DOHH2 (cell line): ENCODE measurements at regions not wholly inside any gene's neighbourhood (a gene's known extent, or its start where the extent isn't known, plus 50 kb on each side); places are given as distances from the start of the nearest gene placed in this dataset.

Source experiments
- H3F3A ChIP-seq: fragments of 200-600 bp; sonication (generic), shearing (Covaris generic); 2 replicates; pipeline ENCODE4 v1.6.0; 2016; ENCODE audit warnings: antibody characterized with exemption, mild to moderate bottlenecking; ENCODE audit not compliant: control insufficient read depth, insufficient read depth
- H3K27ac ChIP-seq: fragments of 200-600 bp; sonication (generic); 2 replicates; pipeline ENCODE4 v1.5.1; 2014; ENCODE audit warnings: low read depth, mild to moderate bottlenecking, low read length, moderate library complexity
- H3K27me3 ChIP-seq: fragments of 200-600 bp; sonication (generic); 2 replicates; pipeline ENCODE4 v1.6.1; 2014; ENCODE audit warnings: mild to moderate bottlenecking, low read length, mixed read lengths; ENCODE audit not compliant: control insufficient read depth
- H3K36me3 ChIP-seq: fragments of 200-600 bp; sonication (generic); 2 replicates; pipeline ENCODE4 v1.6.1; 2014; ENCODE audit warnings: mild to moderate bottlenecking, low read length, moderate library complexity, mixed read lengths; ENCODE audit not compliant: control insufficient read depth
- H3K4me1 ChIP-seq: fragments of 200-600 bp; sonication (generic); 2 replicates; pipeline ENCODE4 v1.6.1; 2014; ENCODE audit warnings: mild to moderate bottlenecking, low read length, mixed read lengths; ENCODE audit not compliant: control insufficient read depth
- H3K4me2 ChIP-seq: fragments of 200-600 bp; sonication (generic); 2 replicates; pipeline ENCODE4 v1.6.0; 2014; ENCODE audit warnings: mild to moderate bottlenecking, low read length, moderate library complexity
- H3K4me3 ChIP-seq: fragments of 200-600 bp; sonication (generic); 2 replicates; pipeline ENCODE4 v1.5.1; 2014; ENCODE audit warnings: mild to moderate bottlenecking, low read length, mixed read lengths
- H3K79me2 ChIP-seq: fragments of 200-600 bp; sonication (generic); 2 replicates; pipeline ENCODE4 v1.6.1; 2014; ENCODE audit warnings: mild to moderate bottlenecking, low read length, mixed read lengths; ENCODE audit not compliant: control insufficient read depth
- H3K9me2 ChIP-seq: fragments of 200-600 bp; sonication (generic); replicated peaks from 2 replicates; pipeline ENCODE4 v1.6.1; 2014; ENCODE audit warnings: mild to moderate bottlenecking, low read length, mixed read lengths; ENCODE audit not compliant: control insufficient read depth
- H3K9me3 ChIP-seq: fragments of 200-600 bp; sonication (generic); 2 replicates; pipeline ENCODE4 v1.6.1; 2014; ENCODE audit warnings: antibody characterized with exemption, low read length, mixed read lengths; ENCODE audit not compliant: control insufficient read depth, insufficient read depth
- H4K20me1 ChIP-seq: fragments of 200-600 bp; sonication (generic); 2 replicates; pipeline ENCODE4 v1.6.0; 2014; ENCODE audit warnings: low read depth, mild to moderate bottlenecking, antibody characterized with exemption, low read length, moderate library complexity; ENCODE audit not compliant: control insufficient read depth, insufficient read depth
- EZH2phosphoT487 ChIP-seq: fragments of 200-600 bp; sonication (generic); IDR thresholded peaks from 2 replicates; pipeline ENCODE4 v1.6.1; 2017; ENCODE audit warnings: borderline replicate concordance, mild to moderate bottlenecking, antibody characterized with exemption, low read length, moderate library complexity, mixed read lengths
- TF ChIP-seq, protein P1 (sequence below): fragments of 200-600 bp; sonication (generic); IDR thresholded peaks from one replicate; pipeline ENCODE4 v1.5.1; 2014; ENCODE audit warnings: antibody characterized with exemption, mild to moderate bottlenecking, low read depth, low read length; ENCODE audit not compliant: poor library complexity, severe bottlenecking

DNA sequence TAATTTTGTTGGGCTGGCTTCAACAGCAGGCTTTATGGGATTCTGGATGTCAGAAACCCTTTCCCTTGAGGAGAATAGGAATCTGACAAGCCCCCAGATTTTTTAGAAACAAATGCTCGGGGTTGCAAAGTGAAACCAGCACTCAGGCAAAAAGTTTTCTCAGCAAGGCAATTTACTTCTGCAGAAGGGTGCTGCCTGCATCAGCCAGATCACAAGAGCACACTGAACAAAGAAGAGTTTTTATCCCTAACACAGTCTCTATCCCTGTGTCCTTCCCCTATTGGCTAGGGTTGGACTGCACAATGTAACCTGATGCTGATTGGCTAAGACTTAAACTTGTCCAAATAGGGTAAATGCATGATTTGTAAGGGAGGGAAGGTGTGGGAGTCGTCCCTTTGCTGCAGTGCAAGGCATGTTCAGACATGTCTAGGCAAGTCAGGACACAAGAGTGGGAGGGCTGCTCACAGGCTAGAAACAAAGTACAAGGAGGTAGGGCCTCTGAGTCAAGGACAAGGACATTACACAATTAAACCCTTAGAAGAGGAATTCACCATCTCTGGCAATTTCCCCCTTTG, 175.8 kb downstream of the CCNG2 start:
- H3K27ac ChIP-seq = no peak overlapping the region
- H3K27me3 ChIP-seq = no peaks in the 10 kb centered on the region
- H3K79me2 ChIP-seq = no peaks in the 10 kb centered on the region
- H3F3A ChIP-seq = no peaks in the 10 kb centered on the region
- H3K36me3 ChIP-seq = no peaks in the 10 kb centered on the region
- no peak overlapping the region for H3K4me3 ChIP-seq
- no peaks in the 10 kb centered on the region for H3K4me1 ChIP-seq
- no peaks in the 10 kb centered on the region for H3K9me2 ChIP-seq
- no peak overlapping the region for H3K4me2 ChIP-seq
- H4K20me1 ChIP-seq = no peaks in the 10 kb centered on the region
- H3K9me3 ChIP-seq = peaks cover 19% of the 10 kb centered on the region; the same call in 1 of the 2 replicates
- no peak for TF ChIP-seq EZH2phosphoT487
- TF ChIP-seq, protein P1, sequence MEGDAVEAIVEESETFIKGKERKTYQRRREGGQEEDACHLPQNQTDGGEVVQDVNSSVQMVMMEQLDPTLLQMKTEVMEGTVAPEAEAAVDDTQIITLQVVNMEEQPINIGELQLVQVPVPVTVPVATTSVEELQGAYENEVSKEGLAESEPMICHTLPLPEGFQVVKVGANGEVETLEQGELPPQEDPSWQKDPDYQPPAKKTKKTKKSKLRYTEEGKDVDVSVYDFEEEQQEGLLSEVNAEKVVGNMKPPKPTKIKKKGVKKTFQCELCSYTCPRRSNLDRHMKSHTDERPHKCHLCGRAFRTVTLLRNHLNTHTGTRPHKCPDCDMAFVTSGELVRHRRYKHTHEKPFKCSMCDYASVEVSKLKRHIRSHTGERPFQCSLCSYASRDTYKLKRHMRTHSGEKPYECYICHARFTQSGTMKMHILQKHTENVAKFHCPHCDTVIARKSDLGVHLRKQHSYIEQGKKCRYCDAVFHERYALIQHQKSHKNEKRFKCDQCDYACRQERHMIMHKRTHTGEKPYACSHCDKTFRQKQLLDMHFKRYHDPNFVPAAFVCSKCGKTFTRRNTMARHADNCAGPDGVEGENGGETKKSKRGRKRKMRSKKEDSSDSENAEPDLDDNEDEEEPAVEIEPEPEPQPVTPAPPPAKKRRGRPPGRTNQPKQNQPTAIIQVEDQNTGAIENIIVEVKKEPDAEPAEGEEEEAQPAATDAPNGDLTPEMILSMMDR = no peak

DNA sequence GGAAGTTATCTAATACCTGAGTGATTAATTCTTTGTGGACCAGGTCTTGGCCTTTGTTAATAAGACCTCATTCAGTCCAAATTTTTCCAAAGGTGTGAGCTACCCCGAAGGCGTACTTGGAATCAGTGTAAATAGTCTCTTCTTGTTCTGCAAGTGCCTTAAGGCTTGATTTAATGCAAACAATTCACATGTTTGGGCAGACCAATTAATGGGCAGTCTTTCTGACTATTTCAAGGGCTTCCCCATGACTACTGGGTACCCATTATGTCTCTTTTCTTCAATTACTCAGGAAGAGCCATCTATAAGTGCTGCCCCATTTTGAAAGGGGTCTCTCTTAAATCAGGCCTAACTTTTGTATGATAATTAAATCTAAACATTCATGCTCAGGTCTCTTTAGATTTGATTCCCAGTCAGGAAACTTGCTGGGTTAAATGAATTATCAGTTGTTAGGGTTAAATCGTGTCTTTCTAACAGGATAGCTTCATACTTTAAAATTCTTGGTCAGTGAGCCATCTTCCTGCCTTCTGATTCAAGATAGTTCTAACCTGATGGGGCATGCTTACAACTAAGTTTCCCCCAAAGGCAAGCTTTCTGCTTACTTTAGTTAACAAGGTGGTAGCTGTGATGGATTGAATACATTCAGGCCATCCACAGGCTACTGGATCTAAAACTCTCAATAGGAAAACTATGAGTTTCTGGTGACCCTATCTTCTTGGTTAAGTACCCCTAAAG, 179.6 kb downstream of the CCNG2 start:
- no peak overlapping the region for H3K4me3 ChIP-seq
- H3K4me1 ChIP-seq = no peaks in the 10 kb centered on the region
- no peaks in the 10 kb centered on the region for H4K20me1 ChIP-seq
- no peak for TF ChIP-seq EZH2phosphoT487
- TF ChIP-seq, protein P1 = no peak
- H3K4me2 ChIP-seq = no peak overlapping the region
- no peak overlapping the region for H3K27ac ChIP-seq
- H3K79me2 ChIP-seq = no peaks in the 10 kb centered on the region
- no peaks in the 10 kb centered on the region for H3K9me2 ChIP-seq
- no peaks in the 10 kb centered on the region for H3K36me3 ChIP-seq
- H3F3A ChIP-seq = no peaks in the 10 kb centered on the region
- no peaks in the 10 kb centered on the region for H3K27me3 ChIP-seq
- H3K9me3 ChIP-seq = peaks cover 19% of the 10 kb centered on the region; the same call in 1 of the 2 replicates

DNA sequence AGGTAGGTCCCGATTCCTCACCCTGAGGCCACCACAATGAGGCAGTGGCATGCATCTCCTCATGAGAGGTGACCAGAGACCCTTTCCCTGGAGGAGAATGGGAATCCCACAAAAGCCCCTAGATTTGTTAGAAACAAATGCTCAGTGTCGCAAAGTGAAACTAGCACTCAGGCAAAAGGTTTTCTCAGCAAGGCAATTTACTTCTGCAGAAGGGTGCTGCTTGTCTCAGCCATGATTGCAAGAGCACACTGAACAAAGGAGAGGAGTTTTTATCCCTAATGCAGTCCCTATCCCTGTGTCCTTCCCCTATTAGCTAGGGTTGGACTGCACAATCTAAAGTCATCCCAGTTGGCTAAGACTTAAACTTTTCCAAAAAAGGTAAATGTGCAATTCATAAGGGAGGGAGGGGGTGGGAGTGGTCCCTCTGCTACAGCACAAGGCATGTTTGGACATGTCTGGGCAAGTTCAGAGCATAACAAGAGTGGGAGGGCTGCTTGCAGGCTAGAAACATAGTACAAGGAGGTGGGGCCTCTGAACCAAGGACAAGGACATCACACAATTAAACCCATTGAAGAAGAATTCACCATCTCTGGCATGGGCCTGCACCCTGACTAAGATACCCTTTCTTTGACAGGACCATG, 185.3 kb downstream of the CCNG2 start:
- Histone ChIP-seq H3K4me1 (no peaks in the 10 kb centered on the region), H3K9me3 (no peaks in the 10 kb centered on the region), H3K4me3 (no peak overlapping the region), H3K27ac (no peak overlapping the region), H3K27me3 (no peaks in the 10 kb centered on the region), H3K9me2 (no peaks in the 10 kb centered on the region), H3K4me2 (no peak overlapping the region), H3K36me3 (no peaks in the 10 kb centered on the region), H4K20me1 (no peaks in the 10 kb centered on the region), H3K79me2 (no peaks in the 10 kb centered on the region), H3F3A (no peaks in the 10 kb centered on the region)
- TF ChIP-seq, protein P1 = no peak
